Colon (tissue), 2 donors: ENCODE measurements at regions not wholly inside any gene's neighbourhood (a gene's known extent, or its start where the extent isn't known, plus 50 kb on each side); places are given as distances from the start of the nearest gene placed in this dataset.
"Not testable (repeated sequence)": the region's sequence is repeated elsewhere in the genome, so short reads cannot be mapped to it uniquely, and the experiment has no call there.

Source experiments
- FAIRE-seq: peaks from 2 replicates; lab custom pipeline; 2012; peaks lifted over from hg19 to GRCh38; lab: Jason Lieb, UNC
- donor health status: control.
- donor health status: control.

- no peak for FAIRE-seq
Observed at GRCh38 chr19:30865511-30865910, 483.7 kb downstream of the TSHZ3 start.

GRCh38 chr19:30864391-30865215, 484.6 kb downstream of the TSHZ3 start:
- FAIRE-seq, result no peak

GRCh38 chr19:30862876-30863275, 486.4 kb downstream of the TSHZ3 start:
- no peak for FAIRE-seq

GRCh38 chr19:30861919-30862318, 487.3 kb downstream of the TSHZ3 start:
- FAIRE-seq, result no peak

- FAIRE-seq, result no peak
Observed at GRCh38 chr19:30857966-30858490, 485.8 kb downstream of the ZNF536 start.

- no peak for FAIRE-seq
Observed at GRCh38 chr19:30857388-30857787, 485.2 kb downstream of the ZNF536 start.

- no peak for FAIRE-seq
Observed at GRCh38 chr19:30856786-30857185, 484.6 kb downstream of the ZNF536 start.

GRCh38 chr19:30856376-30856775, 484.2 kb downstream of the ZNF536 start:
- no peak for FAIRE-seq

GRCh38 chr19:30855442-30855841, 483.3 kb downstream of the ZNF536 start:
- no peak for FAIRE-seq

- FAIRE-seq, result no peak
Observed at GRCh38 chr19:30854661-30855060, 482.5 kb downstream of the ZNF536 start.

- FAIRE-seq, result no peak
Observed at GRCh38 chr19:30854207-30854606, 482.0 kb downstream of the ZNF536 start.

GRCh38 chr19:30853036-30853435, 480.9 kb downstream of the ZNF536 start:
- FAIRE-seq, result no peak

- no peak for FAIRE-seq
Observed at GRCh38 chr19:30852168-30852567, 480.0 kb downstream of the ZNF536 start.

GRCh38 chr19:30851646-30852045, 479.5 kb downstream of the ZNF536 start:
- no peak for FAIRE-seq

GRCh38 chr19:30848636-30849425, 476.6 kb downstream of the ZNF536 start:
- FAIRE-seq, result no peak

GRCh38 chr19:30846102-30846501, 473.9 kb downstream of the ZNF536 start:
- FAIRE-seq, result no peak

GRCh38 chr19:30842926-30843325, 470.7 kb downstream of the ZNF536 start:
- FAIRE-seq, result no peak

GRCh38 chr19:30841934-30842333, 469.8 kb downstream of the ZNF536 start:
- no peak for FAIRE-seq

GRCh38 chr19:30830875-30831274, 458.7 kb downstream of the ZNF536 start:
- FAIRE-seq, result no peak

- FAIRE-seq, result not testable (repeated sequence)
Observed at GRCh38 chr19:30825505-30825904, 453.3 kb downstream of the ZNF536 start.

- FAIRE-seq, result no peak
Observed at GRCh38 chr19:30824809-30825208, 452.6 kb downstream of the ZNF536 start.

GRCh38 chr19:30817965-30818567, 445.9 kb downstream of the ZNF536 start:
- no peak for FAIRE-seq

- FAIRE-seq, result no peak
Observed at GRCh38 chr19:30817197-30817596, 445.0 kb downstream of the ZNF536 start.
